ENCODE measurements at regions not wholly inside any gene's neighbourhood (a gene's known extent, or its start where the extent isn't known, plus 50 kb on each side); places are given as distances from the start of the nearest gene placed in this dataset.
"Not testable (repeated sequence)": the region's sequence is repeated elsewhere in the genome, so short reads cannot be mapped to it uniquely, and the experiment has no call there.

- not testable (repeated sequence) for DNase-seq
Observed at GRCh38 chr17:52597452-52598215, 439.1 kb upstream of the CA10 start.

DNA sequence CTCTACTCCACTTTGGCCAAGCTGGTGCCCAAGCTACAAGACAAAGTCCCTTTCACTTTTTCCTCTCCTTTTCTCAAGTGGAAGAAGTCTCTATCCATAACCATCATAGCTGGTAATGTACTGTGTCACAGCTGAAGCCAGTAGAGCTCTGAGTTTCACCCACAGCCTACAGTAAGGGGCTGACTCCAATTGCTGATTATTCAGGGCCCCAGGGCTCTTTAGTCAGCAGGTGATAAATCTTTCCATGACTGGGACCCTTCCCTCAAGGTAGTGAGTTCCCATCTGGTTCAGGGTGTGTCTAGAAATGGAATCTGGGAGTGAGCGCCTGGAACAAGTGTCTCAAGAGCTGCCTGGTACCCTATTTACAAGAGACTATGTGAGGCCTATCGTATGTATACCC is 436.0 kb upstream of the CA10 start:
- TF ChIP-seq POLR2A (IDR thresholded peaks at IDR 0.05) (no peak), CTCF (IDR thresholded peaks at IDR 0.05) (no peak)
- H3K4me3 ChIP-seq, result no peak overlapping the region
- no CpG with 5 or more reads among the region's 2 CpGs for WGBS (ENCODE audit: insufficient coverage, low coverage, low lambda C conversion rate, missing lambda C conversion rate)
- no peak overlapping the region for H3K27ac ChIP-seq
- no peak for DNase-seq
- H3K4me1 ChIP-seq, result no peaks in the 10 kb centered on the region
- ATAC-seq, result no peak
- H3K27me3 ChIP-seq, result peaks cover 0 to 4% of the 10 kb centered on the region in 2 donors
- no peaks in the 10 kb centered on the region for H3K9me3 ChIP-seq
- intact Hi-C loops (cut with DNase I), result no loop called here
- H3K36me3 ChIP-seq, result no peaks in the 10 kb centered on the region

More at GRCh38 chr17:52597452-52598215, 439.1 kb upstream of the CA10 start:
- TF ChIP-seq CTCF (IDR thresholded peaks at IDR 0.05), result peak in 3 of 4 donors; percentile 4 to 14 (median 14)
- H3K27me3 ChIP-seq; H3K4me1 ChIP-seq; H3K27ac ChIP-seq; H3K4me3 ChIP-seq; ATAC-seq; H3K36me3 ChIP-seq; H3K9me3 ChIP-seq; intact Hi-C loops (cut with DNase I): not testable (repeated sequence)
- WGBS (ENCODE audit: insufficient coverage, low coverage, low lambda C conversion rate, missing lambda C conversion rate), result 60% methylated on average over 2 of the region's 11 CpGs

GRCh38 chr17:52546990-52547389 is 388.5 kb upstream of the CA10 start:
- H3K36me3 ChIP-seq, result no peaks in the 10 kb centered on the region
- no peak for DNase-seq
- H3K27ac ChIP-seq, result no peak overlapping the region
- 58% methylated on average over 1 of the region's 1 CpG for WGBS (ENCODE audit: insufficient coverage, low coverage, low lambda C conversion rate, missing lambda C conversion rate)
- H3K4me3 ChIP-seq, result no peak overlapping the region
- H3K9me3 ChIP-seq, result no peaks in the 10 kb centered on the region
- intact Hi-C loops (cut with DNase I), result no loop called here
- no peaks in the 10 kb centered on the region for H3K27me3 ChIP-seq
- H3K4me1 ChIP-seq, result no peaks in the 10 kb centered on the region
- no peak for TF ChIP-seq POLR2A (IDR thresholded peaks at IDR 0.05)
- TF ChIP-seq CTCF (IDR thresholded peaks at IDR 0.05), result no peak
- no peak for ATAC-seq

GRCh38 chr17:52546493-52546892 is 388.0 kb upstream of the CA10 start:
- WGBS (ENCODE audit: insufficient coverage, low coverage, low lambda C conversion rate, missing lambda C conversion rate), result 10% methylated on average over 2 of the region's 3 CpGs
- DNase-seq, result no peak
- H3K36me3 ChIP-seq, result no peaks in the 10 kb centered on the region
- no peaks in the 10 kb centered on the region for H3K4me1 ChIP-seq
- ATAC-seq, result no peak
- no peaks in the 10 kb centered on the region for H3K27me3 ChIP-seq
- no peaks in the 10 kb centered on the region for H3K9me3 ChIP-seq
- H3K27ac ChIP-seq, result no peak overlapping the region
- no peak for TF ChIP-seq POLR2A (IDR thresholded peaks at IDR 0.05)
- TF ChIP-seq CTCF (IDR thresholded peaks at IDR 0.05), result no peak
- H3K4me3 ChIP-seq, result no peak overlapping the region
- intact Hi-C loops (cut with DNase I), result no loop called here
